ENCODE measurements at regions not wholly inside any gene's neighbourhood (a gene's known extent, or its start where the extent isn't known, plus 50 kb on each side); places are given as distances from the start of the nearest gene placed in this dataset.

DNA sequence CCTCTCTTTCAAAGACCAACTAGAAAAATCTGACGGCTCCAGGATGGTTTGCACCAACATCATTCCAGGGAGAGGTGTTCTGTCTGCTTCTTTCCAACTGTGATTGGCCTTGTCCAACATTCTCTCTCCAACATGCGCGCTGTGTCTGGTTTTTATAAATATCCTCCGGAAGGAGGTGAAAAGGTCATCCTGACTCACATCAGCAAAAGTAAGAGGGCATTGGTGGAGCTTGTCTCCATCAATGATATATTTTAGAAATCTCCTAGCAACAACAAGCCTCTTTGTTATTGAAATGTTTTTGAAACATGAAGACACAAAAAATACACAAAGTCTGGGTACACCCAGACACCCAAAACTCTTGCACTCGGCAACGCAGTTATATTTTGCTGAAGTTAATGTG is 475.3 kb upstream of the JARID2 start:
- no peak overlapping the region for H3K4me3 ChIP-seq (ENCODE audit: low read depth, low read length)

DNA sequence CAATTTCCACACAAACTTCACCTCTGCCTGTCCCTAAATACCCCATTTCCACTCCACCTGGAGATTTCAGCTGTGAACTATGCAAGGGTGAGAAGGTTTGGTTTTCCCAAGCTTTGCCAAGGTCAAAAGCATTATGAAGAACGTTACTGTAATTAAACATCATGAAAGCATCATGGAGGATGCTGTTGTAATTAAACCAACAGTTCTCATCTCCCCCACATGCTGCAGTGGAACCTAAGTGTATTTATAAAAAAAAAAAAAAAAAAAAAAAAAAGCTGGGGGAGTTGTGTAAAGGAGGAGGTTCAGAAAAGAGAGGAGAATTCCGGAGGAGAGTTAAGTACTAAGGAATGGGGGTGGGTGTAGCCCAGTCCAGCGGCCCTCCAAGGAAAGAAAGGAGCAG is 474.9 kb upstream of the JARID2 start:
- no peaks in the 10 kb centered on the region for H3K79me2 ChIP-seq
- H3K27ac ChIP-seq, result no peak overlapping the region
- no peaks in the 10 kb centered on the region for H3K27me3 ChIP-seq (ENCODE audit: control insufficient read depth, insufficient read depth, low read length)
- no peak overlapping the region for H3K4me2 ChIP-seq (ENCODE audit: low read length)
- TF ChIP-seq, protein P1, sequence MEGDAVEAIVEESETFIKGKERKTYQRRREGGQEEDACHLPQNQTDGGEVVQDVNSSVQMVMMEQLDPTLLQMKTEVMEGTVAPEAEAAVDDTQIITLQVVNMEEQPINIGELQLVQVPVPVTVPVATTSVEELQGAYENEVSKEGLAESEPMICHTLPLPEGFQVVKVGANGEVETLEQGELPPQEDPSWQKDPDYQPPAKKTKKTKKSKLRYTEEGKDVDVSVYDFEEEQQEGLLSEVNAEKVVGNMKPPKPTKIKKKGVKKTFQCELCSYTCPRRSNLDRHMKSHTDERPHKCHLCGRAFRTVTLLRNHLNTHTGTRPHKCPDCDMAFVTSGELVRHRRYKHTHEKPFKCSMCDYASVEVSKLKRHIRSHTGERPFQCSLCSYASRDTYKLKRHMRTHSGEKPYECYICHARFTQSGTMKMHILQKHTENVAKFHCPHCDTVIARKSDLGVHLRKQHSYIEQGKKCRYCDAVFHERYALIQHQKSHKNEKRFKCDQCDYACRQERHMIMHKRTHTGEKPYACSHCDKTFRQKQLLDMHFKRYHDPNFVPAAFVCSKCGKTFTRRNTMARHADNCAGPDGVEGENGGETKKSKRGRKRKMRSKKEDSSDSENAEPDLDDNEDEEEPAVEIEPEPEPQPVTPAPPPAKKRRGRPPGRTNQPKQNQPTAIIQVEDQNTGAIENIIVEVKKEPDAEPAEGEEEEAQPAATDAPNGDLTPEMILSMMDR (IDR thresholded peaks at IDR 0.05), result no peak
- no peak overlapping the region for H3K4me3 ChIP-seq (ENCODE audit: low read depth, low read length)
- no peaks in the 10 kb centered on the region for H3K4me1 ChIP-seq
- H3K36me3 ChIP-seq (ENCODE audit: control insufficient read depth, insufficient read depth, low read length), result no peaks in the 10 kb centered on the region
- no peak overlapping the region for H2AFZ ChIP-seq
- no peak overlapping the region for H3K9ac ChIP-seq
- no peaks in the 10 kb centered on the region for H3K9me3 ChIP-seq (ENCODE audit: control insufficient read depth, low read length)

More for the DNA sequence above, 475.3 kb upstream of the JARID2 start:
- no peak overlapping the region for H2AFZ ChIP-seq
- no peak overlapping the region for H3K4me2 ChIP-seq (ENCODE audit: low read length)
- no peaks in the 10 kb centered on the region for H3K27me3 ChIP-seq (ENCODE audit: control insufficient read depth, insufficient read depth, low read length)
- no peaks in the 10 kb centered on the region for H3K36me3 ChIP-seq (ENCODE audit: control insufficient read depth, insufficient read depth, low read length)
- no peaks in the 10 kb centered on the region for H3K4me1 ChIP-seq
- no peak overlapping the region for H3K9ac ChIP-seq
- H3K27ac ChIP-seq, result no peak overlapping the region
- TF ChIP-seq, protein P1 (IDR thresholded peaks at IDR 0.05), result no peak
- H3K9me3 ChIP-seq (ENCODE audit: control insufficient read depth, low read length), result no peaks in the 10 kb centered on the region
- H3K79me2 ChIP-seq, result no peaks in the 10 kb centered on the region

DNA sequence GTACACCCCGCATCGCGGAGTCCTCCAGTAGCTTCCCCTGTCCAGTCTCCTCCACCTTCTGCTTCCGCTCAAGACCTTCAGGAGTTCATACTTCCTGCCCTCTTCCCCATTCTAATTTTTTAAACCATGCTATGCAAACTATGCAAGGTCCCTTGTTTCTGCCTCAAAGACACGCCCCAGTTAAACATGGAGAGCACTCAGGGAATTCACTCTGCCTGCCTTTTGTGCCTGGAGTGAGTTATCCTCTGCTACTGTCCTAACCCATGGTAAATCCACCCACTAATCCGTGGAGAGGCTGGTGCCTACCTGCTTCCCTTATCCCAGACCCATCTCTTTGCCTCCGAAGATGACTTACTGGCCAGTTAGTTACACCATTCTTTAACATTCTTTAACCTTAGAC is 473.7 kb upstream of the JARID2 start:
- Histone ChIP-seq H3K36me3 (ENCODE audit: control insufficient read depth, insufficient read depth, low read length) (no peaks in the 10 kb centered on the region), H3K4me1 (no peaks in the 10 kb centered on the region), H3K27me3 (ENCODE audit: control insufficient read depth, insufficient read depth, low read length) (no peaks in the 10 kb centered on the region), H3K79me2 (no peaks in the 10 kb centered on the region), H2AFZ (no peak overlapping the region), H3K9me3 (ENCODE audit: control insufficient read depth, low read length) (no peaks in the 10 kb centered on the region), H3K4me2 (ENCODE audit: low read length) (no peak overlapping the region), H3K4me3 (ENCODE audit: low read depth, low read length) (no peak overlapping the region), H3K9ac (no peak overlapping the region), H3K27ac (no peak overlapping the region)
- TF ChIP-seq, protein P1 (IDR thresholded peaks at IDR 0.05), result no peak

DNA sequence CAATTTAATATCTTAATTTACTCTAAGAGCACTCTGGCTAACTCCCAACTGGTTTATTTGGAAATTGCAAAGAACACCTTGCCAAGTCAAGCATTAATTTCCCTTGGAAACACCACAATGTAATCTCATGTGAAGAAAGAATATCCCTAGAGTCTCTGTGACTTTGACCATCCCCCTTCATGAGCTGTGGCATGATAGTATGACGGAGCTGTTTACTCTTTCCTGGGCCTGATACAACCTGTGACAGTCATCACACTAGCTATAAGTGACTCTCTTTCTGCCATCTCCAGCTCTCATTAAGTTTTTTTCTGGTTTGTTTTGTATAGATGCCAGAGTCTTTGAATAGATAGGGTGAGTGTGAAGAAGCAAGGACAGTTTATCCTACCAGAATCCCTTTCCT is 470.3 kb upstream of the JARID2 start:
- H2AFZ ChIP-seq, result no peak overlapping the region
- H3K79me2 ChIP-seq, result no peaks in the 10 kb centered on the region
- no peak overlapping the region for H3K4me3 ChIP-seq (ENCODE audit: low read depth, low read length)
- H3K9me3 ChIP-seq (ENCODE audit: control insufficient read depth, low read length), result no peaks in the 10 kb centered on the region
- TF ChIP-seq, protein P1 (IDR thresholded peaks at IDR 0.05), result no peak
- H3K27ac ChIP-seq, result no peak overlapping the region
- no peaks in the 10 kb centered on the region for H3K36me3 ChIP-seq (ENCODE audit: control insufficient read depth, insufficient read depth, low read length)
- no peak overlapping the region for H3K4me2 ChIP-seq (ENCODE audit: low read length)
- H3K9ac ChIP-seq, result no peak overlapping the region
- H3K4me1 ChIP-seq, result no peaks in the 10 kb centered on the region
- H3K27me3 ChIP-seq (ENCODE audit: control insufficient read depth, insufficient read depth, low read length), result no peaks in the 10 kb centered on the region

DNA sequence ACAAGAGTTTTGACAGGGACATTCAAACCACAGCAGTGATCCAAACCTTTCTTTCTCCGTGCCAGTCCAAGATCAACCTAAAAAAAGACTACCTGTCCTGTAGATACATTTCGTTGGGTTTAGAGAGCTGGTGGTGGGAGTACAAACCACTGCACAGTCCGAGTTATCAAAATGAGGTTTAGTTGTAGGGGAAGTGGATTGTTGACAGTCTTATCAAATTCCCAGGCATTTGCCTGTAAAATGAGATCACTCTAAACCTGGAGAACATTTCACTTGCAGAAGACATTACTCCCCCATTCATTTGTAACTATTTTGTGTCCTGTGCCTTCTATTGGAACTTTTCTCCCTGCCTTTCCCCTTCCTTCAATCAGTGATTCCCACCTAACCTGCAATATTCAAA is 469.6 kb upstream of the JARID2 start:
- TF ChIP-seq, protein P1 (IDR thresholded peaks at IDR 0.05), result no peak
- Histone ChIP-seq H3K4me3 (ENCODE audit: low read depth, low read length) (no peak overlapping the region), H3K27me3 (ENCODE audit: control insufficient read depth, insufficient read depth, low read length) (no peaks in the 10 kb centered on the region), H3K9ac (no peak overlapping the region), H3K9me3 (ENCODE audit: control insufficient read depth, low read length) (no peaks in the 10 kb centered on the region), H3K36me3 (ENCODE audit: control insufficient read depth, insufficient read depth, low read length) (no peaks in the 10 kb centered on the region), H3K4me2 (ENCODE audit: low read length) (no peak overlapping the region), H2AFZ (no peak overlapping the region), H3K27ac (no peak overlapping the region), H3K79me2 (no peaks in the 10 kb centered on the region), H3K4me1 (no peaks in the 10 kb centered on the region)

All from parathyroid adenoma (tissue), 2 donors.